ENCODE measurements at regions not wholly inside any gene's neighbourhood (a gene's known extent, or its start where the extent isn't known, plus 50 kb on each side); places are given as distances from the start of the nearest gene placed in this dataset.
"Not testable (repeated sequence)": the region's sequence is repeated elsewhere in the genome, so short reads cannot be mapped to it uniquely, and the experiment has no call there.

DNA sequence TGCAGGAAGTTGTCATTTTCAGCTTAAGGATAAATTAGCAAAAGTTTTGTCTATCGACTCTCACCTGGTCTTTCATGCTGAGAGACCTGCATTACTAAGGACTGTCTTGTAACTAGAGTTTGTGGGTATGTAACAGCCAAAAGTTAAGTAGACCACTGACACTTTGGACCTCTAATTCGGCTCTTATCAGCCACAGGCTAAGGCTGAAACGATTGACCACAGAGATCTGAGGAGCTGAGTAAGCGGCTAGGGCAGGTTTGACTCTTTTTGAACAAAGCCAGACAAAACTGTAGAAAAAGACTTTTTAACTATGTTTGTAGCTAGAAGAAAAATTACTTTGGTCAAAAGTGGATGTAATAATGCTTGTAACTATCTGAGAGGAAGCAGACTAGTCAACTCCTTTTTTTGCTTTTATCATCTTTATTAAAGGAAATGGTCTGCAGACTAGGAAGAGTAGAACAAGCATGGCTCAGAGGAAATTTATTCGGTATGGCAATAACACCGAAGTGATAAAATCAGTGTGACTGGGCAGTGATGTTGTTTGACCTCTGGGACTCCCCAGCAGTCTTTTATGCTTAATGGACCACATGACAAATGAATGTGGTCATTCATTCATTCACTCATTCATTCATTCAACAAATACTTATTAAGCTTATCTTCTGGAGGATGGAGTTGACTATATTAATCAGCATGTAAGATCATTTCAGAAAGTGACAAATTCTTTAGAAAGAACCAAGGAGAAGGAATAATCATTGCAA, 725.0 kb upstream of the HS3ST5 start:
- DNase-seq (ENCODE audit: low read depth in 2 of 2): no peak

DNA sequence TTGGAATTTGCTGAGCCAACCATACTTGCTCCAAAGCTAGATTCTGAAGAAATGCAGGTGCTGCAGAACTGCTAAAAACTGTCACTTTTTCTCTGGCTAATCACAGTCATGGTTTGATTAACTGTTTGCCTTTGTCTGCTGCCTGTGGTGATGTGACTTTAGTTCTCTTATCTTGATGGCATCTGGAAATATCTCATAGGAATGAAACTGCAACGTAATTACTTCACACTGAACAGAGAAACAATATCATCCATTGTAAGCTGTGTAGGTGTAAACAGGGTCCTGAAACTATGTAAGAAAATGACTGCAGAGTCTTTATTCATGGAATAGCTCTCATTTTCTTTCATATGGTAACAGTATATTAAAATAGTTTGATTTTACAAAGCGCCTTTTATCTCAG, 721.9 kb upstream of the HS3ST5 start:
- no peak for DNase-seq (ENCODE audit: low read depth in 2 of 2)

DNA sequence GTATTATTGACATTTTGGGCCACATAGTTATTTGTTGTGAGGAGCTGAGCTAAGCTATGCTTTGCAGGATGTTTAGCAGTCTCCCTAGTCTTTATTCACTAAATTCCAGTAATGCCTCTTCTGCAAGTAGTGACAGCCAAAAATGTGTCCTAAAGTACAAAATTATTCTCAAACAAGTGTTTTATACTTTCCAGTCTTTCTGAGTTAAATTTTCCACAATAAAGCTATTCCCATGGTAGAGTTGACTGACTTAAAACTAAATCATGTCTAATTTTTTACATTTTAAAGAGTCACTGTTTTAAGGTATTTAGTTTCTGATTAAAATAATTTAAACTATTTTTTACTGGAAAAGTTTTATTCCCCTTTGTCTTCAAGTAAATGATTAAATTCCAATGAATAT, 717.8 kb upstream of the HS3ST5 start:
- DNase-seq (ENCODE audit: low read depth in 2 of 2): no peak

DNA sequence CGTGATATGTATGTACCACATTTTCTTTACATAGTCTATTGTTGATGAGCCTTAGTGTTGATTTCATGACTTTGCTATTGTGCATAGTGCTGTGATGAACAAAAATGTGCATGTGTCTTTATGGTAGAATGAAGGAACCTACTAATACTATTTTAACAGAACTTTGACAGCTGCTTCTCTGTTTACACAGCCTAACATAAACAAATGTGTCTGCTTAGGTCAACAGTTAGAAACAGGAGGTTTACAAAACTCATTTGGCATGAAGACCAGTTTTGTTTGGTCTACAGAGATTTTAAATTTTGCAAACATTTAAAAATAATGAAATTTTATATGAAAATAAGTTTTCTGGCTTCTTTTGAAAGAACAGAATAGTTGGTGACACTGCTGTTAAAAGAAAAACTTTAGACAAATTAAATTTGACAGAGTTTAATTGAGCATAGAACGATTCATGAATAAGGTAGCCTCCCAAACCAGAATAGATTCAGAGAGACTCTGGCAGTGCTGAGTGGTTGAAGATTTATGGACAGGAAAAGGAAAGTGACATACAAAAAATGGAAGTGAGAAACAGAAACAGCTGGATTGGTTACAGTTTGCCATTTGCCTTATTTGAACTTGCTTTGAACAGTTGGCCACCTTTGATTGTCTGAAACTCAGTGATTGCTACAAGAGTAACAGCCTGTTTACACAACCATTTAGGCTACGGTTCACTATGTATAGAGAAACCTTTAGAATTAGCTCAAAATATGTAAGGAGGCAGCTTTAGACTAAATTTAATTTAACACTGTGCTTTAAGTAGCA, 715.8 kb upstream of the HS3ST5 start:
- DNase-seq (ENCODE audit: low read depth in 2 of 2): no peak

DNA sequence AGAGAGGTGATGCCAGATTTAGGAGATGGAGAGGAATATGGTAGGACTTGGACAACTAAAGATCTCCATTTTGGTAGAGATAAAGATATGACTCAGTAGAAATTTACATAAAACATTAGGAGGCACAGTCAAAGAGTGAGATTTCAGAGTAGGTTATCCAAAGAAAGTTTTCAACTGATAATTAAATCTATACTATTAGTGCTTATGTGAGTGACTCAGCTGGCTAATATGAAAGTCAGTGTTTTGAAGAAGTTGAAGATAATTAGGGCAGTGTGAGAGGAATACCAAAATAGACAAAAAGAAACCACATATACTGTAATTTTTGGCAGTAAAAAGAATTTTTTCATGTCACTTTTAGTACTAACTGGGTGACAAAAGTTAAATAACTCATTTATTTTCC, 712.8 kb upstream of the HS3ST5 start:
- no peak for DNase-seq (ENCODE audit: low read depth in 2 of 2)

DNA sequence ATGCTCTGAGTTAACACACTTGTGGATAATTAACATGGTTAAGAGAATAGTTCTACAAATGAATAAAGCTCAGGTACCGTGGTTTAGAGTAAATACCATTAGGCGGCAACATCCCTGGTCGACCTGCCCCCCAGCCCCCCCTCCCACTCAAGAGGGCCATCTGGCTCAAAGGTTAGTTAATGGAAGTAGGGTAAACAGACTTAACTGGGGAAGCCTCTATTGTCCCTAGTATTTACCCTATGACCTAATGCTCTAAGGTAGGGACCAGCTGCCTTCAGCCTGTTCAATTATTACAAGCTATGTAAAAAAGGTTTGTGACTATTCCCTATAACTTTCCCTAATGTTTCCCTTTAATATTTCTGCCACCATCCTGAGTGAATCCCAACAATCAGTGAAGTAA, 711.4 kb upstream of the HS3ST5 start:
- not testable (repeated sequence) for DNase-seq (ENCODE audit: low read depth in 2 of 2)

DNA sequence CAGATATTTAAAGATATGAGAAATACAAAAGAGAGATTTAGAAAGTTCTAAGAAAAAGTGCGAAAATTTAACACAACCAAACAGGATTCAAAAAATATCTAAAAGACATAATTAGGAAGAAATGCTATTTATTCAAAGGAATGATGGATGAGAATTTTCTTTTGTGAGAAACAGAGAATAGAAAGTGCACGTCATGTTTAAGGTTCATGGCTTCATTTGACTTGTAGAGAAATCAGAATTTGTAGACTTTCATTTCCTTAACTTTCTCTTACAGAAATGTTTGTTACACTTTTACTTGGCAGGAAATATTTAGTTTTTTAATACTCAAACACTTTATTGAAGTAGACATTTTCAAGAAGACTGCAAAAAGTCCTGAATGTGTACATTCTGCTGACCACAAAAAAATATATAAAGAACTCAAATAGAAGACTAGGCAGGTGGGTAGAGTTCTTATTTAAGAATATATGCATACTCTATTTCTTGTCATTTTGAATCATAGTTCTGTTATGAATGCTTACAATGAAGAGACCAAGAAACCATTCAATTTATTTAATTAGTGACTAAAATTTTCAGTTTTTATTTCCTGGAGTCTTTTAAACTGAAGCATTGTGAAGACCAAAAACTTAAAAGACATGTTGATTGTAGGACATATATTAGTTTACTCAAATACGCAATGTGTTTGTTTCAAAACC, 710.5 kb upstream of the HS3ST5 start:
- DNase-seq (ENCODE audit: low read depth in 2 of 2): no peak

DNA sequence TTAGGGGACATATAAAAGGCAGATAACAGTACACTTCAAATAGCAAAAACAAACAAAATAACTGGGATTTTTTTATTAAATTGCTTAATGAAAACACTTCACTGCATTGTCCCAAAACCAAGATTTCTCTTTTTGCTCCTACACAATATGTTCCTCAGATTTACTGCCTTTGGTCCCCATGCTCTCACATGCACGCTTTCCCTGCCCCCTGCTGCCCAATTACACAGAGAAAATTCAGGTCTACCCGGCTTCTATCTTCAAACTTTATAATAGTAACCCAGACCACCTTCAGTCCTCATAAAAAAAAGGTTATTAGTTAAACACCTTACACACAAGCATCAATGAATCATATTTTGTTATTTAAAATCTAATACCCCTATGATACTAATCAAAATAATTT, 673.8 kb upstream of the HS3ST5 start:
- no peak for DNase-seq (ENCODE audit: low read depth in 2 of 2)

DNA sequence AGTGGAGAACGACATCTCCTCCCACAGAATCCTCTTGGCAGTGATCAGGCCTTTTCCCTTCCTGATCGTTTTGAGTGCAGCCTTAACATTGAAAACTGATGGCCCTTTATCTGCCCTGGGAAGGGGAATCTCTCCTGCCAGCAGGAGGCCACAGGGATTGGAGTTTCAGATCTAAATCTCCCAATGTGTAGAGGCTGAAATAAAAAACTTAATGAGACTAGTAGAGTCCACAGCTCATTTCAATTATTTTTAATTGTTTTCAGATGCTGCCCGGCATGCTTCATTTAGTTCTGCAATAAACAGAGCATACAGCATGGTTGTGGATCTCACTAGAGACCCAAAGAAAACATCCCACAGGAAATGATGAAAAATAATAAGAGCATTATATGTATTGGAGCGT, 662.2 kb upstream of the HS3ST5 start:
- DNase-seq (ENCODE audit: low read depth in 2 of 2): no peak

DNA sequence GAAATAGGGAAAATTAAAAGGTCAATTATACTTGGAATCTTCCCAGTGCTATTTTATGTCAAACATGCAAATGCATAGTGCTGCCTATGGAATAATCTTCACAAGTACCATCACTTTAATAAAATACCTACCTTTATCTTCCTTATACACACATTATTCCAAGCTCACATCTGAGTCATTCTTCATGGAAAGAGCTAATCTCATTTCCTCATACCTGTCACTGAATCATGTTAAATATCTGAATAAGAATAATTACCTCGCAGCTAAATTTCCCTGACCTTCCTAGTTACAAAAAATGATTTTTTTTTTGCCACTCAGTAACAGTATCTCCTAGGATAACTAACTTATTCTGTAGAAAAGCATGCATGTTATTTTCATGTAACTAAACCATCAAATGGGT, 661.4 kb upstream of the HS3ST5 start:
- no peak for DNase-seq (ENCODE audit: low read depth in 2 of 2)

DNA sequence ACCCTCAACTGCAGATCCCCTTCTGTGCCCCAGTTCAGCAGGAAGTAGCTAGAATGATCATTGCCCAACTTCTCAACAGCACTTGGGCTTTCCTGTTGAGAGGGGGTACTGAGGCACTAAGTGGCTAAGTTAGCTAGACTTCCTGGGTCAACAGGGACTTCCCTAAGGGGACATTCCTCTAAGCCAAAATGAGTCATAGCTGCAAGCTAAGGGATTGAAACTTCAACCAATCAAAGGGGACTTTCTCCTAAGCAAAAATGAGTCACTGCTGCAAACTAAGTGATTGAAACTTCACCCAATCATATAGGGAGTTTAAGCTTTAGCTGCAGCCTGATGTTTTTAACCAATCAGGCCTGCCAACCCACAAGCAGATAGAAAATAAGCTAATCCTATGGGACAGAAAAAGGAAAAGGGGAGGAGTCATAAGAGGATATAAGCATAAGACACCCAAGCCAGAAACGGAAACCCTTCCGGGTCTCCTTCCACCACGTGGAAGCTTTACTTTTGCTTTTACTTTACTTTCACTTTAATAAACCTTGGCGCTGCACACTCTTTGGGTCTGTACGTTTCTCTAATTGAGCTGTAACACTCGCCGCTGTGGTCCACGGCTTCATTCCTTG, 659.0 kb upstream of the HS3ST5 start:
- no peak for DNase-seq (ENCODE audit: low read depth in 2 of 2)

DNA sequence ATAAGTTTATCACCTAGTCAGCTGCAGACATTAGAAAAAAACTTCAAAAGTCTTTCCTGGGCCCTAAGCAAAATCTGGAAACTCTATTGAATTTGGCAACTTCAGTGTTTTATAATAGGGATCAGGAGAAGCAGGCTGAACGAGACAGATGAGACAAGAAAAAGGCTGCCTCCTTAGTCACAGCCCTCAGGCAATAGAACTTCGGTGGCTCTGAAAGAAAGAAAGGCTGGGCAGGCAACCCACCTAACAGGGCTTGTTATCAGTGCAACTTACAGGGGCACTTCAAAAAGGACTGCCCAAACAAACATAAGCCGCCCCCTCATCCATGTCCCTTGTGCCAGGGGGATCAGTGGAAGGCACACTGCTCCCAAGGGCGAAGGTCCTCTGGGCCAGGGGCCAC, 657.9 kb upstream of the HS3ST5 start:
- no peak for DNase-seq (ENCODE audit: low read depth in 2 of 2)

DNA sequence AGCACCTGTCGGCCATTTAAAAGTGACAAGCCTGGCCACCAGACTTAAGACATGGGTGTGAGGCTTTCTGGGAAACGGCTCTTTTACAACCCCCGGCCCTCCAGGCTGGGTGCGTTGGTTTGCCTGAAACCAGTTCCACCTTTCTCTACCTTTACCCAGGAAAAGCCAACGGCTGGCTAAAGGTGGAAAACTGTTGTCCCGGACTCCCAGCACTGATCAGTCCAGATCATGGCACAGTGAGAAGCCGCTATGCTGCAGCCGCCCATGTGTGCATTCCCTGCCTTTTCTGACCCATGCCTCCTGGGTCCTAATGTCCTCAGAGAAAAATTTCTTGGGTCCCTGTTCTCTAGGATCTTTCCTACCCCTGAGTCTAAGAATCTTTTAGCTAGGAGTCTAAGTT, 655.7 kb upstream of the HS3ST5 start:
- no peak for DNase-seq (ENCODE audit: low read depth in 2 of 2)

DNA sequence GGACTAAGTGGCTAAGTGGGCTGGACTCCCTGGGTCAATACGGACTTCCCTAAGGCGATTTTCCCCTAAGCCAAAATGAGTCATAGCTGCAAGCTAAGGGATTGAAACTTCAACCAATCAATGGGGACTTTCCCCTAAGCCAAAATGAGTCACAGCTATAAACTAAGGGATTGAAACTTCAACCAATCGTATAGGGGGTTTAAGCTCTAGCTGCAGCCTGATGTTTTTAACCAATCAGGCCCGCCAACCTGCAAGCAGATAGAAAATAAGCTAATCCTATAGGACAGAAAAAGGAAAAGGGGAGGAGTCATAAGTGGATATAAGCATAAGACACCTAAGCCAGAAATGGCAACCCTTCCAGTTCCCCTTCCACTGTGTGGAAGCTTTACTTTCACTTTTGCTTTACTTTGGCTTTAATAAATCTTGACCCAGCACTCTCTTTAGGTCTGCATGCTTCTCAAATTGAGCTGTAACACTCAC, 655.0 kb upstream of the HS3ST5 start:
- DNase-seq (ENCODE audit: low read depth in 2 of 2): no peak

DNA sequence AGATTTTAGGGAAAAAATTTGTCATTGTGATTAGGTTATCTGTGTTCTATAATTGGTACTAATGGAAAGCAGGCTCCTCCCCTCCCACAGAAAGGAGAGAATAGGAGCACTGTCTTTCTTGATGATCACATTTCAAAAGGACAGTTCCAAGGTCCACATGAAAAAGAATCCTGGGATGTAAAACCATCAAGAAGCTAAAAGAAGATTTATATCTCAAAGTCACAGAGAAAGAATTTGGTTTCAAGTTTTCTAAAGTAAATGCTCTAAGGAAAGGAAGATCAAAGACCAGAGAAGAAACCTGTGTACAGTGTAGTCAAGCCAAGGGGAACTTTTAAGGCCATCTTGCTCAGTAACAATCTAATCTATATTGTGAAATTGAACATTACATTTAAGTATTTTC, 652.7 kb upstream of the HS3ST5 start:
- no peak for DNase-seq (ENCODE audit: low read depth in 2 of 2)

DNA sequence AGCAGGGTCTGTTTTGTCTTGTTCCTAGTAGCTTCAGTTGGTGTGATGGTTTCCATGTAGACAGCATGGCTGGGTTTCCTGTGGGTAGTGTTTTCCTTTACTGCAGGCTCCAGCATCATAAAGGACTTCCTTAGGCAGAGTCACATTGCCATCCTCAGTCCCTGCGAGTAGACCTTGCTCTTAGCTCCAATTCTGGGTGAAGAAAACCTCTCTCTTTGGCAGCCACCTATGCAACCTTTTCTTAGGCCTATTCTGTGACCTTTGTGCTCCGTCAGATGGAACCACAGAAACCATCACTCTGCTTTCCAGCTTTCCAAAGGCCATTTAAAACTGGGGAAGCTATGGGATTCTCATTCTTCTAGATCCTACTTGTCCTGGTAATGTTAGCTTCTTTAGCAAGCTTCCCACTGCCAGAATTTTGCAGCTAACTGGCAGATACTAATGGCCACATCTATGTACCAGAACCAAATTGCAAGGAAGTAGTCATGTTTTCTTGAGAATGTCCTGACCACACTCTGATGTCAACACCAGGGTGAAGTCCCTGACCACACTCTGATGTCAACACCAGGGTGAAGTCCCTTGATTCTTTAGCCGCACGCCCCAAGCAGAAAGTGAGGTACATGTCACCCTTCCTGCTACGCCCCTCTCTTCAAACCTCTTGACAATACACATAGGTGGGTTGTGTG, 646.6 kb upstream of the HS3ST5 start:
- no peak for DNase-seq (ENCODE audit: low read depth in 2 of 2)

DNA sequence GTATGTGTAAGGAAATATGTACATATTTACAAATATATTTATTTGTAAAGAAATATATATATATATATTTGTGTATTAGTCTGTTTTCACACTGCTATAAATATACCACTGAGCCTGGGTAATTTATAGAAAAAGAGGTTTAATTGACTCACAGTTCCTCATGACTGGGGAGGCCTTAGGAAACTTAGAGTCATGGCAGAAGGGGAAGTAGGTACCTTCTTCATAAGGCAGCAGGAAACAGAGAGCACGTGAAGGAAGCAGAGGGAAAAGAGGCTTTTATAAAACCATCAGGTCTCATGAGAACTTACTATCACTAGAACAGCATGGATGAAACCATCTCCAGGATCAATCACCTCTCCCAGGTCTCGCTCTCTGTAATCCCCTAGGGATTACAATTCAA, 644.5 kb upstream of the HS3ST5 start:
- DNase-seq (ENCODE audit: low read depth in 2 of 2): no peak

DNA sequence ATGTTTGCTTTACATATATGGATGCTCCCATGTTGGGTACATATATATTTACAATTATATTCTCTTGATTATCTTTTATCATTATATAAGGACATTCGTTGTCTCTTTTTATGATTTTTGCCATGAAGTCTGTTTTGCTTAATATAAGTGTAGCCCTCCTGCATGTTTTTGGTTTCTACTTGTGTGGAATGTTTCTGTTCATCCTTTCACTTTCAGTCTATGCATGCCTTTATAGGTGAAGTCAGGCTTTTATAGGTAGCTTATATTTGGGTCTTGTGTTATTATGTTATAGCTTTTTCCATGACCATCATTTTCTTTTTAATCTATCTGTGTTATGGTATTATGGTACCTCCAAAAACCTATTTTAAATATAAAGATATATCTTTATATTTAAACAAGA, 612.5 kb upstream of the HS3ST5 start:
- DNase-seq (ENCODE audit: low read depth in 2 of 2): no peak

DNA sequence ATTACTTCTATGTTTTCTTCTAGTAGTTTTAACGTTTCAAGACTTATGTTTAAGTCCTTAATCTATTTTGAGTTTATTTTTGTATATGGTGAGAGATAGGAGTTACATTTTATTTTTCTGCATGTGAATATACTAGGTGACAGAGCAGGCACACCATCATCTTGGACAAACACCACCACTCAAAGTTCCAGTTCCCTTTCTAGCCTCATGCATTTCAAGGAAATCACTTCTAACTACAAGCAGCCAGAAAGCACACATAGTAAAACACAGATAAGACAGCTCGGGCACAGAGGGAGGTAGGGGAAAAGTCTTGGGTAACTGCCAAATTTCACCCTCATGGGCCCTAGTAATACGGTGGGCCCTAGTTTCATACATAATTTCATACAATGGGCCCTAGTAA, 609.4 kb upstream of the HS3ST5 start:
- DNase-seq (ENCODE audit: low read depth in 2 of 2): no peak

DNA sequence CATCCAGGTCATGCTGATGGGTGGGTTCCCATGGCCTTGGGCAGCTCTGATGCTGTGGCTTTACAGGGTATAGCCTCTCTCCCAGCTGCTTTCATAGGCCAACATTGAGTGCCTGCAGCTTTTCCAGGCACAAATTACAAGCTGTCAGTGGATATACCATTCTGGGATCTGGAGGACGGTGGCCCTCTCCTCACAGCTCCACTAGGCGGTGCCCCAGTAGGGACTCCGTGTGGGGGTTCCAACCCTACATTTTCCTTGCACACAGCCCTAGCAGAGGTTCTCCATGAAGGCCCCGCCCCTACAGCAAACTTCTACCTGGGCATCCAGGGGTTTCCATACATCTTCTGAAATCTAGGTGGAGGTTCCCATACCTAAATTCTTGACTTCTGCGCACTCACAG, 602.6 kb upstream of the HS3ST5 start:
- no peak for DNase-seq (ENCODE audit: low read depth in 2 of 2)

DNA sequence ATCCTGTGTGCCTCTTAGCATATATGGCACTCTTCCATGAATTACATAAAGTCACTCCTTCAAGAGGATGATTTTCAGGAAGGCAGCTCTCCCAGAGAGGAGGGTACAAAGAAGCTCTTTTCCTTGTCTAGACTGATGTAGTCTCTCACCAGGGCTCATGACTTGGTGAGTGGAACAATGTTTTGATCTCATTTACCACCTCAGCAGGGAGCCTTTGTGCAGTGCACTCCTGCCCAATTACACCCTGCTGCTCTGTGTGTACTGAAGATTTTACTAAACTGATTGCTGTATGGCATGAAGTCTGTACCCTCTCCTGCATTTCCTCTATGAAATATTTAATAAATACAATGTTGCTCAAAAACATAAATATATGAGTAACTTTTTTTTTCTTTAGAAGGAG, 598.3 kb upstream of the HS3ST5 start:
- no peak for DNase-seq (ENCODE audit: low read depth in 2 of 2)

DNA sequence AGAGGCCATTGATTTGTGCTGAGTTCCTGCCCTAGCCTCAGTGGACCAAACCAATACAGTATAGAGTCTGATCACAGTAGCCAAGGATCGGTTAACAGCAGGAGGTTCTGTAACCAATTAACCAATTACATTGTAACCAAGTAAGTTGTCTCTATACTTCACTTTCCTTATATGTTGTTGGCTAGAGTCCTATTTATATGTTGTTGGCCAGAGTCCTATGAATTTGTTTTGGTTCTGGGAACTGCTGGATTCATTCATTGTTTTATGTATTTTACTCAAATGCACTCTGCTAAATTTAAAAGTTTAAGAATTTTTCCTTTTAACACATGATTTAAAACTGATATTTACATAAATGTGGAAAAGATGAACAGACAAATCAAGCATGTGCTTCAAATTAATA, 597.4 kb upstream of the HS3ST5 start:
- DNase-seq (ENCODE audit: low read depth in 2 of 2): no peak
